Anterior cingulate cortex (tissue), 58 donors: ENCODE measurements at regions not wholly inside any gene's neighbourhood (a gene's known extent, or its start where the extent isn't known, plus 50 kb on each side); places are given as distances from the start of the nearest gene placed in this dataset.

Experiments
- DNase-seq, 58 donors: peaks; one replicate each; lab custom pipeline; 2025; lab: John Stamatoyannopoulos, UW

- DNase-seq, result no peak
These were observed 719.4 kb upstream of the ADAMTS16 start for GRCh38 chr5:4420681-4421080.

GRCh38 chr5:4422247-4422646 lies 717.9 kb upstream of the ADAMTS16 start:
- no peak for DNase-seq

DNA sequence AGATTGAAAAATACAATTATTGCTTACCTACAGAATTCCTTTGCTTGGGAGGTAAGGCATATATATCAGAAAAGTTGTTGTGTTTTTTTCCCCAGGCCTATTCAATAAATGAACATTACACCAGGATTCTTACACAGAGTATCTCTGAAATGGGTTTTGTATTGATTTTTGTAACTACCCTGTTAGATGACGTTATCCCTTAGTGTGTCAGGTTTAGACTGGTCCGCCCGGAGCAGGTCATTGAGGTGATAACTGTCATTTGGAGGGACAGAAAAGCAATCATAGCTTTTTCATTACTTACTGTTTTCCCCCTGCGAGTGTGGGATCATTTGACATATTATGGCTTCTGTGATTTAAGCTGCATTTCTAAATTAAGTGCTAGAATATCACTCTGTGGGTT lies 715.2 kb upstream of the ADAMTS16 start:
- no peak for DNase-seq

DNA sequence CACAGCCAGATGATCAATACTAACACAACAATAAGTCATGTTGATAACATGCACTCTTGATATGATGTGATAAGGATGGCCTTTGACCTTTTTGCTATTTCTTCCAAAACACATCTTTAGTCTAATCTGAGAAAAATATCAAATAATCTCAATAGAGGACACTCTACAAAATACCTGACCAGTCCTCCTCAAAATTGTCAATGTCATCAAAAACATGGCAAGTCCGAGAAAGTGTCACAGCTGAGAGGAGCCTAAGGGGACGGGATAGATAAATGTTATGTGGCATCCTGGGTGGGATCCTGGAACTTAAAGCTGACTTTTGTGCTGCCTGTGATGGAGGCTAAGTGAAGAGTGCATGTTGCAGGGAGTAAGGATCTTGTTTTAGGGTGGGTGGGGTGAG lies 699.6 kb upstream of the ADAMTS16 start:
- DNase-seq, result no peak

DNA sequence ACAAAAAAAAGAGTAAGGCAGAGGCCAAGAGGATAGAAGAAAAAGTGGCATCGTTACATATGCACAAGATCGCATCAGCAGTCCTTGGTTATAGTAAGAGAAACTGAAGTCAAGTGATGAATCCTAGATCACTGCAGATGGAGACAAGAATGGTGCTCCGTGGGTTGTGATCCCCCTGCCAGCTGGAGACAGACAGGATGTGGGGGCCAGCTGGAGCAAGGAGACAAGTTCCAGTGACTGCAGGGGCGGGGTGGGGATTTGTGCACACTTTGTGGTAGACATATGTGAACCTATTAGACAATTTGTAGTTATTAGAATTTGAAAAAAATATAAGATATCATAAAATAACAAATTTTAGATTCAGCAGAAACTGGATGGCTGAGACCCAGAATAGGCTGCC lies 697.9 kb upstream of the ADAMTS16 start:
- DNase-seq, result no peak

DNA sequence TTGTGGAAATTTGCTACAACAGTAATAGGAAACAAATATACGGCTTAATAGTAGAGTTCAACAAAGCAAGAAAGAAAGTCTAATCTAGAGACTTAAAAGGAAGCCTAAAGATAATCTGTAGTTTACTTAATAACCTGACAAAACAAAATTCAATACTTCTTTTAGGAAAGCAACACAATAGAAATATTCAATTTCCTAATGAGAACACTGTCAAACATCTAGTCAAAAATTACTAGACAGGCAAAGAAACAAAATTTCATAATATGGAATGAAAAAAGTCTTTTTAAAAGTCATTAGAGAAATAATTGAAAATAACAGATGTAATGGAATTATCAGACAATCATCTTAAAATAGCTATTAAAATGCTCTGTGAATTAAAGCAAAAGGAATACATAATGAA lies 692.5 kb upstream of the ADAMTS16 start:
- no peak for DNase-seq

GRCh38 chr5:4453655-4454054 lies 686.5 kb upstream of the ADAMTS16 start:
- DNase-seq, result no peak

DNA sequence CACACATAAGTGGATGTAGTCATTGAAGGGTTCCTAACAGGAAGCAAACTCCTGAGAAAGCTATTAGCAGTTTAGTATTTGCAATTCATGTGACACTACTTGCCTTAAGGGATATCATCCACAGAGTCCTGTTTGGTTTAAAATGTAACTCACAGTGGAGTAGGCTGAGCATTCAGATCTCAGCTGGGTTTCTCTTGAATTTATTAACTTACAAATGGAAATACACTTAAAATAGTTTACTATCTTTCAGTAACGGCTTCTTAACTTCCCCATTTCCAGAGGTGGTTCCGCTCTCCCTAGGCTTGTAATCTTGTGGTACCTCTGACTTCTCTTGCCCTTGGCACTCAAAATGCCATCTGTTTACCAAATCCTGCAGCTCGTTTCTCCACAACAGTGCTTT lies 660.7 kb upstream of the ADAMTS16 start:
- DNase-seq, result no peak

- DNase-seq, result no peak
These were observed 659.4 kb upstream of the ADAMTS16 start for GRCh38 chr5:4480528-4481349.

- no peak for DNase-seq
These were observed 652.5 kb upstream of the ADAMTS16 start for GRCh38 chr5:4487581-4487980.

DNA sequence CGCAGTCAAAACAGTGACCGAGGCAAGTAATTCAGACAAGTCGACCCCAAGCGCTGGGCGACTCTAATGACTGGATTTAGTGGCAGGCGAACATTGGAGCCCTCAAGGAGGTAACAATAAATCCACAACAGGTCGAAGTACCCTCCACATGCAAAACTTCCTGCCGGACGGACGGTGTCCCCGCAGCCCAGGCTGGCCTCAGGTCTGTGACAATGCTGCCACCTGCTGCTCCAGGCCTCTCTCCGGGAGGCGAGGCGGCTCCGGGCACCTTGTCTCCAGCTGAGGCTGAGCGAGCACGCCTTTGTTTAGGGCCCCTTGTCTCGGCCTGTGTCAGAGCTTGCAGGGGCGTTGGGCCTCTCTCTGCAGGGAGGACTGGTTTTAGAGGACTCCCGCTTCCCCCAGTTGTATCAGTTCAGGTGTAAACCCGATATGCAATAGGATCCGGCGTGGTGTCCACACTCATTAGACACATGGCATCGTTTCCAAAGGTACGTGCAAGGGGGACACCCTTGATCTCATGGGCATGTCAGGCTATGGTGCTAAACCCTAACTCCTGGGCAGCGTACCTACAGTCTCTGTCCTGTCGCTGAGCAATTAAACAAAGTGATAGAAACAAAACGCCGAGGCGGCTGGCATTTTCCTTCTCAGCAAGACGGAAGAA lies 628.0 kb upstream of the ADAMTS16 start:
- DNase-seq, result peak in 6 of 58 donors; percentile 1 to 16 (median 4)

- no peak for DNase-seq
These were observed 626.7 kb upstream of the ADAMTS16 start for GRCh38 chr5:4513381-4513780.

GRCh38 chr5:4514067-4514648 lies 626.0 kb upstream of the ADAMTS16 start:
- DNase-seq, result no peak

- DNase-seq, result no peak
These were observed 621.0 kb upstream of the ADAMTS16 start for GRCh38 chr5:4518903-4519672.

GRCh38 chr5:4520559-4520958 lies 619.6 kb upstream of the ADAMTS16 start:
- DNase-seq, result no peak

DNA sequence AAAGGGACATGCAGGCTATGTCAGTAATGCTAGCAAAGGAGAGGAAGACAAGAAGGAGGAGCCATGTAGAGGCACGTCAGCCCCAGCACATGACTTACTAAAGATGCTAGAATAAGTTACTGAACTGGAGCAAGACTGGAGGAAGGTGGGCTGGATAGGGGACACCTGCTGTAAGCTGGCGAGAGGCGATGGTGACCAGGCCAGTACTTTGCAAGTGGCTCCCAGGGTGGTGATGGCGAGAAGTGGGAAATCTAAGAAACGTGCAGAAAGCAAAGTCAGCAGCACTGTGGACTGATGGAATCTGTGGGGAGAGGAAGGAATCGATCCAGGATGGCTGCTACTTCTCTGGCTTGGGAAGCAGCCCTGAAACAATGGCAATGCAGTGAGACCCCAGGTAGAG lies 617.1 kb upstream of the ADAMTS16 start:
- no peak for DNase-seq

- DNase-seq, result no peak
These were observed 608.1 kb upstream of the ADAMTS16 start for GRCh38 chr5:4531756-4532704.

DNA sequence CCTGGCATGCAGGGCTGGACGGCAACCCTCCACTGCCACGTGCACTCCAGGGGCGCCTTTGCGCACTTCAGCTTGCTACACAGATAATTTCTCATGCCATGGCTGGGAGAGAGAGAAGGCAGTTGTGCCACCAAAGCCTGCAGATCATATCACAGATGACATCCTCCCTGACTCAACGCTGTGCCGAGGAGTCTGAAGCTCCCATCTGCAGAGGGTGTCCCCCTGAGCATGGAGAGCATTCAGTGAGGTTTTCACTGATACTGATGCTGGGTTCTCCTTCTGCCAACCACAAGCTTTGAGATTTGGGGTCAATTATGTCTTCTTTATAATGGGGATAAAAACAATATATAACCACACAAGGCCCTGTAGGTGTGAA lies 607.4 kb upstream of the ADAMTS16 start:
- no peak for DNase-seq

DNA sequence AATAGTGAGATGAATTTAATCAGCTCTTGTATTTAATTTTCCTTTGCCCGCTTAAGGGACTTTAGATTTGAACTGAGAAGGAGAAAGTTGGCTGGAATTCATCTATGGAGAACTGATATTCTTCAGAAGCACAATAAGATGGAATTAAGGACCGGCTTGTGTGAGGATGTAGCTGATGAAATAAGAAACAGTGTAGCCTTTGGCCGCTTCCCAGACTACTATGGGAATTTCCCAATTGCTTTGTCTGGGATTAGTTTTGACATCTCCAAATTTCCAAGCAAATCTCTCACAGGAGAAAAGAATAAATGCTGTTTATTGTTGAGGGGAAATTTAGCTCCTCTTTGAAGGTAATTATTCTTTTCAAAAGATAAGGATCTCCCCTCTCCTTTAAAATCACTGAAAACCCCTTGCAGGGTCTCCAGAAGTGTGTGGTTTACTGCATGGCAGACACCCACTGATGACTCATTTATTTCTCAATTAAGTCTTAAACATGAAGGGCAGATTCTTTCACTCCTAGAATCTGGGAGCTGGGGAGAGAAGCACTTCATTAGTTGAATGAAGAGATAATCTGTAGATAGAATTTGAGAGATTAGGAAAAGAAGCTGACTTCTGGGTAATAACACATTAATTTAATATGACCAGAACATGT lies 606.5 kb upstream of the ADAMTS16 start:
- no peak for DNase-seq
